NCI-H69 (cell line): ENCODE measurements at regions not wholly inside any gene's neighbourhood (a gene's known extent, or its start where the extent isn't known, plus 50 kb on each side); places are given as distances from the start of the nearest gene placed in this dataset.

ENCODE experiments used
- DNase-seq: peaks from one replicate; lab custom pipeline; 2025; lab: John Stamatoyannopoulos, UW

GRCh38 chr12:107443320-107444090 is 242.1 kb upstream of the PWP1 start:
- DNase-seq: no peak

GRCh38 chr12:107444771-107445170 is 240.8 kb upstream of the PWP1 start:
- DNase-seq: no peak

- no peak for DNase-seq
These were observed 239.1 kb upstream of the PWP1 start for GRCh38 chr12:107446476-107446875.

GRCh38 chr12:107447336-107447735 is 238.3 kb upstream of the PWP1 start:
- no peak for DNase-seq

- DNase-seq: peak; percentile 63
These were observed 237.4 kb upstream of the PWP1 start for GRCh38 chr12:107448198-107448597.

GRCh38 chr12:107449891-107450290 is 235.7 kb upstream of the PWP1 start:
- no peak for DNase-seq

GRCh38 chr12:107450541-107450940 is 235.1 kb upstream of the PWP1 start:
- no peak for DNase-seq

GRCh38 chr12:107451246-107451645 is 234.4 kb upstream of the PWP1 start:
- no peak for DNase-seq

- no peak for DNase-seq
These were observed 231.3 kb upstream of the PWP1 start for GRCh38 chr12:107454109-107454830.

GRCh38 chr12:107457362-107457935 is 228.2 kb upstream of the PWP1 start:
- DNase-seq: no peak

- DNase-seq: peak; percentile 27
These were observed 227.4 kb upstream of the PWP1 start for GRCh38 chr12:107458163-107458562.

GRCh38 chr12:107458990-107459389 is 226.6 kb upstream of the PWP1 start:
- DNase-seq: no peak

GRCh38 chr12:107459641-107460040 is 226.0 kb upstream of the PWP1 start:
- DNase-seq: peak; percentile 14

GRCh38 chr12:107461222-107461975 is 224.2 kb upstream of the PWP1 start:
- DNase-seq: peak; percentile 79

GRCh38 chr12:107462428-107463332 is 222.9 kb upstream of the PWP1 start:
- DNase-seq: no peak

GRCh38 chr12:107464644-107465043 is 221.0 kb upstream of the PWP1 start:
- no peak for DNase-seq

GRCh38 chr12:107465625-107466024 is 220.0 kb upstream of the PWP1 start:
- no peak for DNase-seq

GRCh38 chr12:107467716-107468115 is 217.9 kb upstream of the PWP1 start:
- DNase-seq: peak; percentile 63

- DNase-seq: peak; percentile 63
These were observed 217.4 kb upstream of the PWP1 start for GRCh38 chr12:107468182-107468581.

GRCh38 chr12:107469011-107469410 is 216.6 kb upstream of the PWP1 start:
- DNase-seq: no peak

GRCh38 chr12:107470645-107471044 is 215.0 kb upstream of the PWP1 start:
- DNase-seq: no peak
